ENCODE measurements at regions not wholly inside any gene's neighbourhood (a gene's known extent, or its start where the extent isn't known, plus 50 kb on each side); places are given as distances from the start of the nearest gene placed in this dataset.

- no peak for TF ChIP-seq POLR2A (IDR thresholded peaks at IDR 0.05; ENCODE audit: low read depth, low read length)
- no peak for TF ChIP-seq POLR2AphosphoS5 (IDR thresholded peaks at IDR 0.05; ENCODE audit: low read depth, low read length)
- no peak for TF ChIP-seq TAF1 (IDR thresholded peaks at IDR 0.05; ENCODE audit: borderline replicate concordance, low read depth, low read length)
These were observed 492.3 kb upstream of the VRK2 start for GRCh38 chr2:57554348-57554747.

Data from GM12892 (cell line).